Kidney epithelial cell (primary cell): ENCODE measurements at regions not wholly inside any gene's neighbourhood (a gene's known extent, or its start where the extent isn't known, plus 50 kb on each side); places are given as distances from the start of the nearest gene placed in this dataset.

ENCODE experiments used
- DNase-seq: peaks from one replicate; pipeline ENCODE4 v3.0.0-alpha.2; 2010; ENCODE audit warnings: low read depth
- H3K27me3 ChIP-seq: 2 replicates; pipeline ENCODE4 v1.6.0; 2011; ENCODE audit warnings: low read length; ENCODE audit not compliant: control insufficient read depth, insufficient read depth
- H3K36me3 ChIP-seq: 2 replicates; pipeline ENCODE4 v1.5.1; 2011; ENCODE audit warnings: low read length; ENCODE audit not compliant: control insufficient read depth, insufficient read depth
- H3K4me3 ChIP-seq: 2 replicates; pipeline ENCODE4 v1.5.1; 2011; ENCODE audit warnings: low read depth, mild to moderate bottlenecking, control low read depth, low read length
- CTCF ChIP-seq: IDR thresholded peaks from 2 replicates; pipeline ENCODE4 v1.5.1; 2011; ENCODE audit warnings: mild to moderate bottlenecking, moderate library complexity, low read length, control low read depth, inconsistent platforms; ENCODE audit not compliant: insufficient read depth, poor library complexity, severe bottlenecking

- no peak for TF ChIP-seq CTCF
- no peaks in the 10 kb centered on the region for H3K27me3 ChIP-seq
- DNase-seq = peak; percentile 0
- no peak overlapping the region for H3K4me3 ChIP-seq
- H3K36me3 ChIP-seq = no peaks in the 10 kb centered on the region
Observed at GRCh38 chr19:31448221-31448657, 99.0 kb upstream of the TSHZ3 start.

GRCh38 chr19:31449379-31449778 is 100.1 kb upstream of the TSHZ3 start:
- H3K36me3 ChIP-seq = no peaks in the 10 kb centered on the region
- no peaks in the 10 kb centered on the region for H3K27me3 ChIP-seq
- H3K4me3 ChIP-seq = no peak overlapping the region
- TF ChIP-seq CTCF = no peak
- DNase-seq = no peak

- DNase-seq = no peak
- Histone ChIP-seq H3K4me3 (no peak overlapping the region), H3K27me3 (no peaks in the 10 kb centered on the region), H3K36me3 (no peaks in the 10 kb centered on the region)
- TF ChIP-seq CTCF = no peak
Observed at GRCh38 chr19:31450696-31451095, 101.5 kb upstream of the TSHZ3 start.

GRCh38 chr19:31451686-31452330 is 102.6 kb upstream of the TSHZ3 start:
- TF ChIP-seq CTCF = no peak
- H3K27me3 ChIP-seq = no peaks in the 10 kb centered on the region
- no peak for DNase-seq
- H3K36me3 ChIP-seq = no peaks in the 10 kb centered on the region
- H3K4me3 ChIP-seq = no peak overlapping the region

- no peak for DNase-seq
- Histone ChIP-seq H3K27me3 (no peaks in the 10 kb centered on the region), H3K4me3 (no peak overlapping the region), H3K36me3 (no peaks in the 10 kb centered on the region)
- TF ChIP-seq CTCF = no peak
Observed at GRCh38 chr19:31459430-31459829, 110.2 kb upstream of the TSHZ3 start.
